HG02588 (cell line): ENCODE measurements at regions not wholly inside any gene's neighbourhood (a gene's known extent, or its start where the extent isn't known, plus 50 kb on each side); places are given as distances from the start of the nearest gene placed in this dataset.
"Not testable (repeated sequence)": the region's sequence is repeated elsewhere in the genome, so short reads cannot be mapped to it uniquely, and the experiment has no call there.

ENCODE experiments used
- ATAC-seq: cut with Tn5 transposase; IDR thresholded peaks from one replicate; pipeline ENCODE4 v1.9.1; 2021; ENCODE audit warnings: mild to moderate bottlenecking, moderate library complexity; ENCODE audit not compliant: unreplicated experiment

DNA sequence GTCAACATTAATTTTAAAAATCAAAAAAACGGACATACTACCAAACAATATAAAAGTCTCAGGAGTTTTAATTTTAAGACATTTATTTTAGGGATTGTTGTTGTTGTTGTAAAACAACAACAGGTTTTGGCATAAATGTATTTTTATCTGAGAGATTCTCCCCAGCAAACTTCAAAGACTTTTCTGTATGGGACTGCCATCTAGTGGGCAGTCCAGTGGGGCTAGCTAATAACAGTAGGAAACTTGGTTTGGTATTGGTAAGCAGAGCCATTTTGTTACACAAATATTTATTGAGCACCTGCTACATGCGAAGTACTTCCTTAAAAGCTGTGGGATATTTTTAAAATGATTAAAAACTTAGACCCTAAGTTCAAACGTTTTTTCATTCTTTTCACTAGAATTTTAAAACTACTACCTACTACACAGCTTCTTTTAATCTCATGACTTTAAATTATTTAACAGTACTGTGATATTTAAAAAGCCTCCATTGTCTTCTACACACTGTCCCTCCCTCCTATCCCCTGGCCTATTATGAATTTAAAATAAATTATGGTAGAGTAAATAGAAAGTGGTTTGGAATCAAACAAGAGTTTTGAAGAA is 1028.4 kb upstream of the INTU start:
- no peak for ATAC-seq

DNA sequence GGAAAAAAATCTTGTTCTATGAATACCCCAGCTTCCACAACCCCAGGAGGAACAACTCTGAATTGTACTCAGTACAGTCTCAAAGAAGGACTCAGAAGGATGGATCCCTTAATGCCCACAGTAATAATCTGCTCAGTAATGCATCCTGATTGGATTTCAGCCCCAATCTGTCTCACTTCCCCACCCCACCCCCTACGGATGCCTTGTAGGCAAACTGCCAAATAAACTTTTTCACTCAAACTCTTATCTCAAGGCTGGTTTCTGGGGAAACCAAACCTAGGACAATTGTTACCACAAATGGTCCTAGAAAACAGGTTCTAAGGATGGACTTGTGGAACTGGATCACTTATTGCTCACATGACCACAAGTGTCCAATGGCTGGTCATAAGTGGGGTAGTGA is 1021.8 kb upstream of the INTU start:
- no peak for ATAC-seq

DNA sequence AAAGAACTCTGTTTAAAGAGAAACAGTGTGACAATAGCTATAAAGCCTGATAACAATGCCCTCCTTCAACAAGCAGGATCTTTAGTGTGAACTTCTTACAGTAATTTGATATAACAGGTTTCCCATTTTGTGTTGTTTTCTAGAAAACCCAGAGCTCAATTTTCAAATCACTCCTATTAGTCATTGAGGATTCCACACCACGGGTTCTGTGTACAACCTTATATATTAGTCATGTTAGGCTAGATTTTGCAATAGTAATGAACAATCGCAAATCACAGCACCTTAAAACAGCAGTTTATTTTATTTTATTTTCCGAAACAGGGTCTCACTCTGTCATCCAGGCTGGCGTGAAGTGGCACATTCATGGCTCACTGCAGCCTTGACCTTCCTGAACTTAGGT is 1020.9 kb upstream of the INTU start:
- no peak for ATAC-seq

DNA sequence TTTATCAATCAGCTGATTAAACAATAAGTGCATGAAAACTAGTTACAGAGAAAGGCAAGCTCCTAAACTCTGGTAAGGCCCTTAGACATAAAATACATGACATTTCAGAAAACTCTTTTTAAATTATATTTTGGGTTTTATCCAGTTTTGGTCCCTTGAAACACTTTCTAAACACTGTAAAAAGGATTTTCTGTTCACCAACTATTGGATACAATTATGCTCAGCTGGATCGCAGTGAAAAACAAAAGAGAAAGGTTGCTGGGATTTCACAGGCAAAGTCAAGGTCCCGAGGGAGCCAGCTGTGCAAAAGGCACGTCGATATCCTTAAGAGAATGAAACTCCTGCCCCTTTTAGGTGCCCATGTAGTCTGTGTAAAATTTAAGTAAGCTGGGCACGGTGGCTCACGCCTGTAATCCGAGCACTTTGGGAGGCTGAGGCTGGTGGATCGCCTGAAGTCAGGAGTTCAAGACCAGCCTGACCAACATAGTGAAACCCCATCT is 1018.4 kb upstream of the INTU start:
- no peak for ATAC-seq

DNA sequence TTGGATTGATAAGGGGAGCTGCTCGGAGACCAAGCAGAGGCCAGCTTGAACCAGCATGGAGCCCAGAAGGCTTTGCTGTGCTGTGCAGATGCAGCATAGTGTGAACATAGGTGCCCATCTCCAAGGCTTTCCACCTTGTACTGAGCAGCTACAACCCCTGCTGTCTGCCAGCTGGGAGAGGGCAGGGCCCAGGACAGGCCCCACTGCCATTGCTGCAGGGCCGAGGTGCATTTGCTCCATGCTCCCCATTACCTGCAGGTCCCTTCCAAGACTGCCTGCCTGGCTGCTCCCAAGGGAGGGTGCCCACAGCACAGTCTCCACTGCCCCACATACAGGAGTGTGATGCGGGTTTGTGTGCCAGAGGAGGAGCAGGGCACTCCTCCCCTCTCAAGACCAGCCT is 1016.0 kb upstream of the INTU start:
- no peak for ATAC-seq

DNA sequence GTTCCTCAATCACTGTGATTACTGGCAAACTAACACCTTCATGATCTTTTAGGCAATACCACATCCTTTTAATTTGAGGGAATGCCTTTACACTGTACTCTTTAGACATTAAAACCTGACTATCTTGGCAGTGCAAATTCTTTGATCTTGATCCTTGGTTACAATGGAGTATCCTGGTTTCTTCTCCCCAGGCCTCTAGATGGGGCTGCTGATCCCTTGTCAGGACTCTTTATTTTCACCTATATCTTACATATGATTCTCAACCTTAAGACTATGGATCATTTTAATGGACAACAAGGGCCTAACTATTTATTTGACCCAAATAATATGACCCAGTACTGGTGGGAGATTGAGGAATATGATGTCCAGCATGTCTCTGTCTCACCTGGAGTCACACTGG is 1005.5 kb upstream of the INTU start:
- no peak for ATAC-seq

DNA sequence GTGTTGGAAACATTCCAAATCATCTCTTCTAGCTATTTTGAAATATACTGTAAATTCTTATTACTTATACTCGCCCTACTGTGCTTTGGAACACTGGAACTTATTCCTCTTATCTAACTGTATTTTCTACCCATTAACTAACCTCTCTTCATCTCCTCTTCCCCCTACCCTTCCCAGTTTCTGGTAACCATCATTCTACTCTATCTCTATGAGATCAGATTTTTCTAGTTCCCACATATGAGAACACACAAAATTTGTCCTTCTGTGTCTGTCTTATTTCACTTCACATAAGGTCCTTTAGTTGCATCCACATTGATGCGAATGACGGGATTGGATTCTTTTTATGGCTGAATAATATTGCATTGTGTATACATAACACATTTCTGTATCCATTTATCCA is 1003.8 kb upstream of the INTU start:
- no peak for ATAC-seq

DNA sequence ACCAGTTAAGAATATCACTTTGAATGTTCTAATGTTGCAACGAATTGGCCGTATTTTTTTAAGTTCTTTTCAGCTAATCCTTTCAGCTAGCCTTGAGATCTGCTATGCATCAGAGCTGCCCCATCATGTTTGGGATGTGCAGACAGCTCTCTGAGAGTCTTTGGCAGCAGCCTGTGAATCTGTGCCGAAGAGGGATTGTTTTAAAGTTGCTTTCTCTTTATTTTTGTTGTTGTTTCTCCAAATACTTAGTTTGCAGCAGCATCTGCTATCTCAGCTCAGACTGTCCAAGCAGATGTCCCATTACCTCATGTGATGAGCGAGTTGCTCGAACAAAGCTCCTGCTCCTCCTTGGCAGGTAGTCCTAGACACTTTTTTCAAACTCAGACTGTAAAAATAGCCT is 1002.5 kb upstream of the INTU start:
- no peak for ATAC-seq

DNA sequence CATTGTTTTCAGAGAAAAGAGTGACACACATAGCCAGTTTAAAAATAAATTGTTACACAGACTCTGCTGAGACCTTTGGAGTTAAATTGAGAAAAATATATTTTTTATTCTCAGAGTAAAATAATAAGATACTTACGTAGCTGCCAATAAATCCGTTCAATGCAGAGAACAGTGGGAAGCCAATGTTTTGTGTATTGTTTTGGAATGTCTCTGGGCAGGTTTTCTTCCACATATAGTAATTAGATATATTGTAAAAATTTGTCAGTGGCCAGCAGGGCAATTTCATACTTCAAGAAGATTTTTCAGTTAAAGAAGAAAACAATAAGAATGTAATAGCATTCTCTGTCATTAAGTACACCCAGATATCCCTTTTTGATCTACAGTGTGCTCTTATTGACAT is 999.5 kb upstream of the INTU start:
- no peak for ATAC-seq

DNA sequence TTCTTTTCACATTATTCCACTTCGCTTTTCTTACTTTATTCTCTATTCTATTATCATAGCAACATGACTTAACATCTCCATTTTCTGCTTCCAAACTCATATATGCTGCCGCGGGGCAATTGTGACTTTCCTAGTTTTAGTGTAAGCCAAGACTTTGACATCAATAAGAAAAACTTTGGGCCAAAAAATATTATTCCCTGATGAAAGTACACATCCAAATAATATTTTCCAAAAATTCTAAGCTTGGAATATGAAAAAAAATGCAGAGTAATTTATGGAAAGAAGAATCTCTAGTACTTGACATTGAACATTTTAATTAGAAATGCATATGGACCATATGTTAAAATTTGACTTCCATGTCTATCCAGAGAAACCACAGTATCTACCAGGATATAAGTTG is 995.1 kb upstream of the INTU start:
- ATAC-seq = no peak

DNA sequence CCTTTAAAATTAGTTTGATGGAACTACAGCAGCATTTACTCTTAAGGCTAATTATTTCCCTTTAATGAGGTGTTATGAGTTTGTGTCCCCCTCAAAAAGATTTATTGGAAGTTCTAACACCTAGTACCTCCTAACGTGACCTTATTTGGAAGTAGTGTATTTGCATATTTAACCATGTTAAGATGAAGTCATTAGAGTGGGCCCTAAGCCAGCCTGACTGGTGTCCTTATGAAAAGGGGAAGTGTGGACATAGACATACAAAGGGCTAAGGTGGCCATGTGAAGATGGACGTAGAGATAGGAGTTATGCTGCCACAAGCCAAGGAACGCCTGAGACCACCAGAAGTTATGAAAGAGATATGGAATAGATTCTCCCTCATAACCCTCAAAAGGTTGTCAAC is 985.4 kb upstream of the INTU start:
- no peak for ATAC-seq

DNA sequence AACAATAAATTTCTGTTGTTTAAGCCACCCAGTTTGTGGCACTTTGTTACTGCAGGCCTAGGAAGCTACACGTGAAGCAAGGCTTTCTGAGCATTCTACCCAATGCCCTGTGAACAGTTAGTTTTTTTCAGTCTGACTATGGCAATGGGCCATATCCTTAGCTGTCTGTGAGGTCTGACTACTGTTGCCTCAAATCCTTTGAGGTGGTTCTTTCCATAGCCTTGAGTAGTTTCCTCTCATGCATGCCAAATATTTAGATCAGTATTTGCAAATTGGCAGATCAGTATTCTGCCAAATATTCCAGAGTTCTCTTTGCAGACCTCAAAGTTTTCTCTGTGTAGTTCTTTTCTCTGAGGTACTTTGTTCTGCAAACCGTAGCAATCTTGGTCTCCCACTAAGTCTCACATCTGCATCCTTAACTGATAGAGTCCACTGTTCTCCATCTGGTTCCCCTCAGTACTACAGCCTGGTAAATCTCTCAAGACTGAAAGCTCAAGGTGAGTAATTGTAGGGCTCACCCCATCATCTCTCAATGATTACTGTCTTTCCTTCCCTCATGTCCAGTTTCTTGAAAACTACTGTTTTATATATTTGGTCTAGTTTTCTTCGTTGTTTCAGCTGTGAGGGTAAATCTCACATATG is 984.9 kb upstream of the INTU start:
- ATAC-seq = no peak

DNA sequence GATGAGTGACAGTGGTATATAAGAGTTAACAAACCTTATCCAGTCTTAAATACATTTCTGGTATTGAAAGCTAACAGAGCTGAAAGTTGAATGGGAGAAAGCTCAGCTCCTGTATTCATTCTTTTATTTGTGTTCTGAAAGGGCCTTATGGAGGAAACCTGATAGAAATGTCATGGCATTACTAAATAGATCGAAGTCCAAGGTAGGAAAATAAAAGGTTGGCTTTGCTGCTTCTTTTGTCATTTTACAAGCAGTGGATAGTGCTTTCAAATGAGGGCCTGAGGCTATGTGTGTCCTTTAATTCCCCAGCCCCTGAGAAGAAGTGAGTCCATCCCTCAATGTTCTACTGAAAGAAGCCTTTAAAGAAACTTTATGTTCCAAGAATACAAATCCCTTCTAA is 974.3 kb upstream of the INTU start:
- no peak for ATAC-seq

DNA sequence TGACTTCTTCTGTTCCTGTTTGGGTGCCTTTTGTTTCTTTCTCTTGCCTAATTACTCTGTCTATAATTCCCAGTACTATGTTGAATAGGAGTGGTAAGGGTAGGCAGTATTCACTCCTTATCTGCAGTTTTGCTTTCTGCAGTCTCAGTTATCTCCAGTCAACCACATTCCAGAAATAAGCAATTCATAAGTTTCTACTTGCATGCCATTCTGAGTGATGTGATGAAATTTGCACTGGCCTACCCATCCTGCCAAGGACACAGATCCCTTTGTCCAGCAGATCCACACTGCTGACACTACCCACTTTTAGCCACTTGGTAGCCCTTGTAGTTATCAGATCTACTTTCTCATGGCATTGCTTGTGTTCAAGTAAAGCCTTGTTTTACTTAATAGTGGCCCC is 971.6 kb upstream of the INTU start:
- ATAC-seq = no peak

DNA sequence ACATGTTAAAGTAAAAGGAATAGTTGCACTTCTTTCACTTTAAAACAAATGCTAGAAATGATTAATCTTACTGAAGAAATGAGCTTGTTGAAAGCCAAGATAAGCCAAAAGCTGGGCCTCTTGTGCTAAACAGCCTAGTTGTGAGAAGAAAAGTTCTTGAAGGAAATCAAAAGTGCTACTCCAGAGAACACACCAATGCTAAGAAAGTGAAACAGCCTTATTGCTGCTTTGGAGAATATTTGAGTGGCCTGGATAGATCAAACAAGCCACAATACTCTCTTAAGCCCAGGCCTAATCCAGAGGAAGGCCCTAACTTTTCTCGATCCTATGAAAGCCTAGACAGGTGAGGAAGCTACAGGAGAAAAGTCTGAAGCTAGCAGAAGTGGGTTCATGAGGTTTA is 967.9 kb upstream of the INTU start:
- ATAC-seq = no peak

DNA sequence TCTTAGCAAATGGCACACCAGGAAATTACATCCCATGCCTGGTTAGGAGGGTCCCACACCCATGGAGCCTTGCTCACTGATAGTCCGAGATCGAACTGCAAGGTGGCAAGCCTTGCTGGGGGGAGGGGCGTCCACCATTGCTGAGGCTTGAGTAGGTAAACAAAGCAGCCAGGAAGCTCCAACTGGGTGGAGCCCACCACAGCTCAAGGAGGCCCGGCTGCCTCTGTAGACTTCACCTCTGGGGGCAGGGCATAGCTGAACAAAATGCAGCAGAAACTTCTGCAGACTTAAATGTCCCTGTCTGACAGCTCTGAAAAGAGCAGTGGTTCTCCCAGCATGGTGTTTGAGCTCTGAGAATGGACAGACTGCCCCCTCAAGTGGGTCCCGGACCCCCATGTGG is 962.7 kb upstream of the INTU start:
- ATAC-seq = not testable (repeated sequence)

DNA sequence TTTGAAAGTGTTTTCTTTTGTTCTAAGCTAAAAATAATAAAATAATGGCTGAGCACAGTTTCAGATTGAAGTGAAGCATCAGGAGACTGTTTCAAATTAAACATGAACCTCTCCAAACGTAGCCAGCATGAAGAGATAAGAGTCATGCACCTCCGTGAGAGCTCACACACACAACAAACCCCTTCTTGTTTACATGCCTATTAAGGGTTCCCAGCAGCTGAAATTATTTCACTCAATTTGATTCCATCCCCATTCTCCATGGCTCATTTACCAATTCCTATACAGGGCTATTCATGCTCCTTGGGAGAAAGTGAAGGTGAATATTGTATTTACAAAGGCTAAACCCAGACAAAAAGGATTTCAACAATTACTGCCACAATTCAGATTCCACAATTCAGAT is 954.1 kb upstream of the INTU start:
- ATAC-seq = no peak

DNA sequence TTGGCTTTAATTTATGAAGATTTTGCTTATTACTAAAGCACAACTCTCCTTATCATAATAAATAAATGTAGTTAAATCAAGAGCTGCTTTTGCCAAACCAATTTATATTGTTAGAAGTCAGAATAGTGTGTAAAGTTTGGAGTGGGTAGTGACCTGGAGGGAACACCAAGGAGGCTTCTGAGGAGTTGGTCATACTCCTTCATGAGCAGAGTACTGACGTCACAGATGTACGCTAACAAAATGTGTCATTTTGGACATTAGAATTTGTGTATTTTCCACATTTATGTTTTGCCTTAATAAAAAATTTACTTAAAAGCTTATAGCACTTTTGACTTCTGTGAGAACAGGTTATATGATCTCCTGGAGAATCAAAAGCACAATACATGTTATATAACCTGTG is 953.5 kb upstream of the INTU start:
- no peak for ATAC-seq

DNA sequence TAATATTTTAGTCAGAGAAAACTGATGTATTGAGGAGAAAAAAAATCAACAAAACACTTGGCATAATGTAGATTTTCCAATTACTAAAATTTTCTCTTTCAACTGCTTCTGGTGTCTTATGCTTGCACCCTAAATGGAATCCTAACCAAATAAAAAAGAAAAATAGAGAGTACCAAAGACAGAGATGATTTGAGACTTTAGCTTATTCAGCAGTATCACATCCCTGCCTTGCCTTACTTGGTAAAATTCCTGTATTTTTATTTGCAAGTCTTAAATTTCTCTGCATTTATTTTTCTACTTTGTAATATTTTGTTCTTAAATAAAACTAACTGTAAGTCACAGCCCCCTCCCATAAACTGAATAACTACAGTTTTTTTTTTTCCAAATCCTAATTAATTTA is 950.5 kb upstream of the INTU start:
- ATAC-seq = no peak

DNA sequence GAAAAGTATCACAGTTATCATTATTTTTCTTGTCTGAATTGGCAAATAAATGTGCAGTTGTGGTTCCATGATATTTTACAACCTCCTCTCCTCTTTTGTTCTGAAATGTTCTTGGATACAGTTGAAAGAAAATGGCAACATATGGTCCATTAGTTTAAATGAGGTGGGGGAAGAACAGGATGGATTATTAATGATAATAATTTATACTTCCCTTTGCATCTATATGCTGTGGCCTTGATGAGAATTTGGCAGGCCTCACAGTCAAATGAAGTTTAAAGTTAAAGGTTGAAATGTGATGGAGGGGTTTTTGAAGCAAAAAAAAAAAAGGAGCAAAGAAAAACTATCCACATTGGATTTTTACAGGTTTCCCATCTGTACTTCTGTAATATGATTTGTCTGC is 946.3 kb upstream of the INTU start:
- no peak for ATAC-seq

DNA sequence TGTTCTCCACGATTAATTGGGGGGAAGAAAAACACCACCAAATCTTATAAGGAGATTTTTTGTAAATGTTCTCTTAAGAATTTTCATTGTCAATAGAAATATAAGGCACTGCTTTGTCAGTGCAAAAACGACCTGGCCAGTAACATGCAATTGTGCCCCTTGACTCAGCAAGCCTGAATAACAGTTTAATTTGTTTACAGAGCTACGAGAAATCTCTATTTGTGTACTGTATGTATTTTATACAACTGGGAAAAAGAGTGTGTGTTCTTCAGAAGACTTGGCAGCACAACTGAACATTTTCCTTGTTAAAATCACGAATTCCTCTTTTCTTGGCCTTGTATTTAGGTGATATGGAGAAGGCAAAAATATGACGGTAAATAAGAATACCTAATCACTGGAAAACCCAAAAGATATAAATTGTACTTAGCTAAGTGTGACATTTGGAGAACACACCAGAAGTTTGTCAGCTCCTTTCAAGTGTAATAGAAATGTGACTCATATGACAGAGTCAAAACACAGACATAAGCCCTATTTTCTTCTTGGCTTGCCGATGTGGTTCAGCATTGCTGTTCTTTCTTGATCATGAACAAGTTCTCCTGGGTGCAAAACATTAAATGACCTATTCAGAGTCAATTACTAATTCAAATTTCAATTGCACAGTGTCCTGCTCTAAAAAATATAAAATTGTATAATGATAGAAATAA is 945.0 kb upstream of the INTU start:
- ATAC-seq = no peak

DNA sequence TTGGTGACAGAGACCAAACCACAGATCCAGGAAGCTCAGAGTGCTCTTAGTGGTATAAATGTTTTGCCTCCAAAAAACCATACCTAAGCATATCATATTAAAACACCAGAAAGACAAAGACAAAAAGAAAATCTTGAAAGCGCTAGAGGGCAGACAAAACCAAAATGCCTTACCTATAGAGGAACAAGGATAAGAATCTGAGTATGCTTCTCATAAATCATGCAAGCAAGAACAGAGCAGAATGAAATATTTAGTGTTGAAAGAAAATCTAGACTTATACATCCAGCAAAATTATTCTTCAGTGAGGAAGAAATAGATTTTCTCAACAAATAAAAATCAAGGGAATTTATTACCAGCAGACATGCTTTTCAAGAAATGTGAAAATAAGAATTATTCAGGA is 941.0 kb upstream of the INTU start:
- ATAC-seq = no peak
